WTC11 (cell line): ENCODE measurements at regions not wholly inside any gene's neighbourhood (a gene's known extent, or its start where the extent isn't known, plus 50 kb on each side); places are given as distances from the start of the nearest gene placed in this dataset.

Source experiments
- CREB1 ChIP-seq: sonication (generic); formaldehyde crosslinking; IDR thresholded peaks from 2 replicates; pipeline ENCODE4 v1.8.0; 2023; ENCODE audit warnings: mild to moderate bottlenecking, missing genetic modification reagents
- CREM ChIP-seq: sonication (generic); formaldehyde crosslinking; IDR thresholded peaks from 2 replicates; pipeline ENCODE4 v1.8.1; 2022; ENCODE audit warnings: mild to moderate bottlenecking, missing genetic modification reagents, moderate library complexity
- FOXJ3 ChIP-seq: sonication (generic); formaldehyde crosslinking; IDR thresholded peaks from 2 replicates; pipeline ENCODE4 v1.9.0; 2021; ENCODE audit warnings: missing genetic modification reagents, mild to moderate bottlenecking, borderline replicate concordance
- FOXK1 ChIP-seq: sonication (generic); formaldehyde crosslinking; IDR thresholded peaks from 2 replicates; pipeline ENCODE4 v1.8.0; 2022; ENCODE audit warnings: mild to moderate bottlenecking, moderate library complexity, missing genetic modification reagents
- FOXP1 ChIP-seq: sonication (generic); formaldehyde crosslinking; IDR thresholded peaks from 2 replicates; pipeline ENCODE4 v1.8.0; 2022; ENCODE audit warnings: missing genetic modification reagents, mild to moderate bottlenecking, moderate library complexity, borderline replicate concordance
- HMGXB4 ChIP-seq: sonication (generic); formaldehyde crosslinking; IDR thresholded peaks from 2 replicates; pipeline ENCODE4 v1.8.1; 2023; ENCODE audit warnings: mild to moderate bottlenecking, moderate library complexity, missing genetic modification reagents
- MXD4 ChIP-seq: fragments of 250-450 bp; sonication (Bioruptor Pico); IDR thresholded peaks from 2 replicates; pipeline ENCODE4 v1.8.0; 2021; ENCODE audit warnings: mild to moderate bottlenecking, moderate library complexity, borderline replicate concordance
- SMAD4 ChIP-seq: sonication (generic); formaldehyde crosslinking; IDR thresholded peaks from 2 replicates; pipeline ENCODE4 v1.8.0; 2022; ENCODE audit warnings: mild to moderate bottlenecking, missing genetic modification reagents
- TP53 ChIP-seq: sonication (generic); formaldehyde crosslinking; IDR thresholded peaks from 2 replicates; pipeline ENCODE4 v1.8.1; 2023; ENCODE audit warnings: mild to moderate bottlenecking, missing genetic modification reagents
- ZNF138 ChIP-seq: sonication (generic); formaldehyde crosslinking; conservative IDR thresholded peaks from 2 replicates; pipeline ENCODE4 v1.8.1; 2022; ENCODE audit warnings: mild to moderate bottlenecking, moderate library complexity, missing genetic modification reagents
- ZSCAN18 ChIP-seq: fragments of 250-450 bp; sonication (Bioruptor Pico); IDR thresholded peaks from 2 replicates; pipeline ENCODE4 v2.1.2; 2022; ENCODE audit warnings: mild to moderate bottlenecking, moderate library complexity
- TF ChIP-seq, protein P1 (sequence below): fragments of 200-600 bp; IDR thresholded peaks from 2 replicates; pipeline ENCODE4 v1.8.0; 2022; ENCODE audit warnings: antibody characterized with exemption
- TF ChIP-seq, protein P2 (sequence below): sonication (generic); formaldehyde crosslinking; IDR thresholded peaks from 2 replicates; pipeline ENCODE4 v1.8.1; 2023; ENCODE audit warnings: mild to moderate bottlenecking, missing genetic modification reagents

DNA sequence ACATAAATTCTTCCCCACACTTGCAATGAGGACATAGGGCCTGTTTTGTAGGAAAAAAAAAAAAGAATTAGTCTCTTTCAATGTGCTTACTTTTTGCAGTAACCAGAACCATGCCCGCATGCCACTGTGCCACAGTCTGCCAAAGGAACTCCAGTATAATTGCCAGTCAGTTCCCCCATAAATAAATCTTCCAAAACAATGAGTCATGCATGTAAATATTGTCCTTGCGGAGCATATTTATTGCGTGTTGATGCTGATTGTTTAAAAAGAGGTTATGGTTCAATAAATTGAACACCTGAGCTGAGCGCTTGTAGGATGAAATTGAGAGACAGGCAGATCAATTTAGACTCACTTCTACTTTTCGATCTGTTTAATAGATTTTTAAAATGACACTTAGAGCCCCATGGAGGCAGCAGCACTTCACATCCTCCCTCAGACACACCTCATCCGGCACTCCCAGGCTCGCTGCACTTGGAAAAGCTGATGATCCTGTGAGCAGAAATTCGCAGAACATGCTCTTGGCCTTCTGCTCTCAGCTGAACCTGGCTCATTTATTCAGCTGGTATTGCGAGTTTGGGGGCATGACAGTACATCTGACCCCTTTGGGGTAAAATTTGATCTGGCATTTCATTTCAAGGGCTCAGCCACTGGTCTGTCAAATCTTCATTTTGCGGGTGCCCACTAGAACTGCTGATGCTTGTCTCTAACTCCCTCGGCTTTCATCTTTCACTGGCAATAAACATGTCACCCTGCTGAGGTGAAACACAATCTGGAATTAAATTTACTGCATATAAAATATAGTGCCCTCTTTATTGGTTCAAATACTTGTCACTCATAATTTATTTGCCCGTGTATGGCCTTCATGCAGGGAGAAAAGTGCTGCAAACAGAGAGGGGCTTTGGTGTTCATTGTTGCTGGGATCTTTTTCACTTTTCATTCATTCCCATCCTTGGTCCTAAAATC lies 371.1 kb upstream of the POU3F2 start:
- TF ChIP-seq CREM (CRISPR knock-in tag): no peak
- TF ChIP-seq CREB1 (CRISPR knock-in tag): no peak
- no peak for TF ChIP-seq MXD4 (CRISPR knock-in tag)
- TF ChIP-seq, protein P1, sequence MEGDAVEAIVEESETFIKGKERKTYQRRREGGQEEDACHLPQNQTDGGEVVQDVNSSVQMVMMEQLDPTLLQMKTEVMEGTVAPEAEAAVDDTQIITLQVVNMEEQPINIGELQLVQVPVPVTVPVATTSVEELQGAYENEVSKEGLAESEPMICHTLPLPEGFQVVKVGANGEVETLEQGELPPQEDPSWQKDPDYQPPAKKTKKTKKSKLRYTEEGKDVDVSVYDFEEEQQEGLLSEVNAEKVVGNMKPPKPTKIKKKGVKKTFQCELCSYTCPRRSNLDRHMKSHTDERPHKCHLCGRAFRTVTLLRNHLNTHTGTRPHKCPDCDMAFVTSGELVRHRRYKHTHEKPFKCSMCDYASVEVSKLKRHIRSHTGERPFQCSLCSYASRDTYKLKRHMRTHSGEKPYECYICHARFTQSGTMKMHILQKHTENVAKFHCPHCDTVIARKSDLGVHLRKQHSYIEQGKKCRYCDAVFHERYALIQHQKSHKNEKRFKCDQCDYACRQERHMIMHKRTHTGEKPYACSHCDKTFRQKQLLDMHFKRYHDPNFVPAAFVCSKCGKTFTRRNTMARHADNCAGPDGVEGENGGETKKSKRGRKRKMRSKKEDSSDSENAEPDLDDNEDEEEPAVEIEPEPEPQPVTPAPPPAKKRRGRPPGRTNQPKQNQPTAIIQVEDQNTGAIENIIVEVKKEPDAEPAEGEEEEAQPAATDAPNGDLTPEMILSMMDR: no peak
- no peak for TF ChIP-seq SMAD4 (CRISPR knock-in tag)
- no peak for TF ChIP-seq FOXJ3 (CRISPR knock-in tag)
- TF ChIP-seq ZNF138: no peak
- TF ChIP-seq ZSCAN18 (CRISPR knock-in tag): no peak
- no peak for TF ChIP-seq HMGXB4
- no peak for TF ChIP-seq TP53 (CRISPR knock-in tag)
- TF ChIP-seq FOXP1 (CRISPR knock-in tag): no peak
- no peak for TF ChIP-seq FOXK1 (CRISPR knock-in tag)
- TF ChIP-seq, protein P2, sequence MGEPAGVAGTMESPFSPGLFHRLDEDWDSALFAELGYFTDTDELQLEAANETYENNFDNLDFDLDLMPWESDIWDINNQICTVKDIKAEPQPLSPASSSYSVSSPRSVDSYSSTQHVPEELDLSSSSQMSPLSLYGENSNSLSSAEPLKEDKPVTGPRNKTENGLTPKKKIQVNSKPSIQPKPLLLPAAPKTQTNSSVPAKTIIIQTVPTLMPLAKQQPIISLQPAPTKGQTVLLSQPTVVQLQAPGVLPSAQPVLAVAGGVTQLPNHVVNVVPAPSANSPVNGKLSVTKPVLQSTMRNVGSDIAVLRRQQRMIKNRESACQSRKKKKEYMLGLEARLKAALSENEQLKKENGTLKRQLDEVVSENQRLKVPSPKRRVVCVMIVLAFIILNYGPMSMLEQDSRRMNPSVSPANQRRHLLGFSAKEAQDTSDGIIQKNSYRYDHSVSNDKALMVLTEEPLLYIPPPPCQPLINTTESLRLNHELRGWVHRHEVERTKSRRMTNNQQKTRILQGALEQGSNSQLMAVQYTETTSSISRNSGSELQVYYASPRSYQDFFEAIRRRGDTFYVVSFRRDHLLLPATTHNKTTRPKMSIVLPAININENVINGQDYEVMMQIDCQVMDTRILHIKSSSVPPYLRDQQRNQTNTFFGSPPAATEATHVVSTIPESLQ (CRISPR knock-in tag): no peak
